IMR-90 (cell line): ENCODE measurements at regions not wholly inside any gene's neighbourhood (a gene's known extent, or its start where the extent isn't known, plus 50 kb on each side); places are given as distances from the start of the nearest gene placed in this dataset.

ENCODE experiments used
- ATAC-seq: fragments of 200-7000 bp; cut with Tn5 transposase; 2 replicates; pipeline ENCODE4 v1.9.1; 2020; ENCODE audit warnings: low read depth, mild to moderate bottlenecking, moderate library complexity
- BruUV-seq: library from RNA; stranded (reverse); fragments of 400-500 nt; replicated peaks from 2 replicates; lab custom pipeline; 2021; lab: Mats Ljungman, UMichigan
- CTCF ChIA-PET: fragments of 300-600 bp; formaldehyde crosslinking; extraction: SDS; loops from one replicate; lab custom pipeline; 2021; ENCODE audit warnings: antibody characterized with exemption; lab: Yijun Ruan, JAX
- POLR2A ChIA-PET: fragments of 300-600 bp; sonication (Branson Sonifier 250); formaldehyde crosslinking; loops from one replicate; lab custom pipeline; 2022; ENCODE audit warnings: antibody characterized with exemption; ENCODE audit not compliant: unreplicated experiment; lab: Charles Lee
- DNase-seq: peaks from one replicate; pipeline ENCODE4 v3.0.0; 2013
- H2AFZ ChIP-seq: replicated peaks from 2 replicates; pipeline ENCODE3; 2013; ENCODE audit warnings: low read length, mild to moderate bottlenecking; ENCODE audit not compliant: poor library complexity
- H2AK5ac ChIP-seq: 2 replicates; pipeline ENCODE4 v1.6.1; 2013; ENCODE audit warnings: low read depth, low read length, inconsistent platforms
- H2AK9ac ChIP-seq: replicated peaks from 2 replicates; pipeline ENCODE3; 2013; ENCODE audit warnings: mild to moderate bottlenecking, low read depth, low read length, moderate library complexity; ENCODE audit not compliant: poor library complexity
- H2BK120ac ChIP-seq: 2 replicates; pipeline ENCODE4 v1.6.1; 2013; ENCODE audit warnings: low read depth, low read length, inconsistent platforms
- H2BK15ac ChIP-seq: 3 replicates; pipeline ENCODE4 v1.6.1; 2013; ENCODE audit warnings: low read depth, low read length, inconsistent platforms
- H2BK20ac ChIP-seq: 2 replicates; pipeline ENCODE4 v1.6.1; 2013; ENCODE audit warnings: low read depth, mild to moderate bottlenecking, inconsistent platforms, low read length, moderate library complexity
- H2BK5ac ChIP-seq: 2 replicates; pipeline ENCODE4 v1.6.1; 2013; ENCODE audit warnings: mild to moderate bottlenecking, low read depth, low read length, inconsistent platforms; ENCODE audit not compliant: poor library complexity, severe bottlenecking
- H3K14ac ChIP-seq: replicated peaks from 2 replicates; pipeline ENCODE4 v1.6.1; 2013; ENCODE audit warnings: low read depth, low read length, inconsistent platforms
- H3K18ac ChIP-seq: 2 replicates; pipeline ENCODE4 v1.6.1; 2013; ENCODE audit warnings: low read depth, low read length, control low read depth
- H3K23ac ChIP-seq: 2 replicates; pipeline ENCODE4 v1.6.1; 2013; ENCODE audit warnings: low read depth, low read length, inconsistent platforms
- H3K27ac ChIP-seq: 2 replicates; pipeline ENCODE4 v1.5.1; 2013; ENCODE audit warnings: mild to moderate bottlenecking, control low read depth, low read length; ENCODE audit not compliant: insufficient read depth
- H3K27me3 ChIP-seq: 2 replicates; pipeline ENCODE4 v1.6.1; 2013; ENCODE audit warnings: low read length; ENCODE audit not compliant: control insufficient read depth, insufficient read depth
- H3K36me3 ChIP-seq: 2 replicates; pipeline ENCODE4 v1.6.1; 2013; ENCODE audit warnings: low read length, mixed read lengths; ENCODE audit not compliant: control insufficient read depth, insufficient read depth
- H3K4ac ChIP-seq: 2 replicates; pipeline ENCODE4 v1.6.1; 2013; ENCODE audit warnings: low read depth, low read length, inconsistent platforms
- H3K4me1 ChIP-seq: 2 replicates; pipeline ENCODE4 v1.6.1; 2013; ENCODE audit warnings: low read length, mixed read lengths; ENCODE audit not compliant: control insufficient read depth, insufficient read depth
- H3K4me2 ChIP-seq: 2 replicates; pipeline ENCODE4 v1.6.1; 2013; ENCODE audit warnings: low read depth, mild to moderate bottlenecking, control low read depth, low read length, moderate library complexity
- H3K4me3 ChIP-seq: 2 replicates; pipeline ENCODE4 v1.5.1; 2013; ENCODE audit warnings: low read depth, mild to moderate bottlenecking, control low read depth, low read length, moderate library complexity; ENCODE audit not compliant: insufficient read depth
- H3K56ac ChIP-seq: 2 replicates; pipeline ENCODE4 v1.6.1; 2013; ENCODE audit warnings: low read length, inconsistent platforms; ENCODE audit not compliant: insufficient read depth; ENCODE audit errors: extremely low read depth
- H3K79me1 ChIP-seq, 2 experiments: 2 replicates each; pipeline ENCODE4 v1.6.1; 2013; ENCODE audit warnings: low read length in 2 of 2, inconsistent platforms in 1 of 2, low read depth in 1 of 2
- H3K9ac ChIP-seq: 2 replicates; pipeline ENCODE4 v1.6.1; 2013; ENCODE audit warnings: low read depth, low read length, control low read depth
- H3K9me1 ChIP-seq: 2 replicates; pipeline ENCODE4 v1.6.1; 2013; ENCODE audit warnings: low read length, inconsistent platforms; ENCODE audit not compliant: insufficient read depth
- H3K9me3 ChIP-seq: 2 replicates; pipeline ENCODE4 v1.6.1; 2013; ENCODE audit warnings: low read length; ENCODE audit not compliant: control insufficient read depth, insufficient read depth
- H4K20me1 ChIP-seq: 2 replicates; pipeline ENCODE4 v1.6.1; 2013; ENCODE audit warnings: low read length, inconsistent platforms; ENCODE audit not compliant: insufficient read depth
- H4K5ac ChIP-seq: 2 replicates; pipeline ENCODE4 v1.6.1; 2013; ENCODE audit warnings: mild to moderate bottlenecking, low read depth, low read length, control low read depth
- H4K8ac ChIP-seq, 2 experiments: 2 replicates each; pipeline ENCODE4 v1.6.1; 2013; ENCODE audit warnings: low read depth in 2 of 2, low read length in 2 of 2, control low read depth in 1 of 2, inconsistent platforms in 1 of 2
- H4K91ac ChIP-seq: 2 replicates; pipeline ENCODE4 v1.6.1; 2013; ENCODE audit warnings: low read depth, low read length, inconsistent platforms; ENCODE audit not compliant: insufficient read depth
- BHLHE40 ChIP-seq: fragments of 150-350 bp; IDR thresholded peaks from 2 replicates; pipeline ENCODE4 v1.6.1; 2016; ENCODE audit warnings: mild to moderate bottlenecking, low read depth, low read length
- CEBPB ChIP-seq: IDR thresholded peaks from 2 replicates; pipeline ENCODE4 v1.6.1; 2012; ENCODE audit warnings: low read depth, low read length, improper control_type of control experiment
- CHD1 ChIP-seq: IDR thresholded peaks from 2 replicates; pipeline ENCODE4 v1.6.1; 2012; ENCODE audit warnings: low read depth, low read length, improper control_type of control experiment
- CTCF ChIP-seq: conservative IDR thresholded peaks from 2 replicates; pipeline ENCODE4 v1.5.1; 2012; ENCODE audit warnings: mild to moderate bottlenecking, low read depth, low read length, improper control_type of control experiment
- ELK1 ChIP-seq: fragments of 150-350 bp; IDR thresholded peaks from 2 replicates; pipeline ENCODE4 v1.6.1; 2016; ENCODE audit warnings: low read depth, mild to moderate bottlenecking, low read length, moderate library complexity, borderline replicate concordance
- FOS ChIP-seq: fragments of 150-350 bp; IDR thresholded peaks from 2 replicates; pipeline ENCODE4 v1.6.1; 2016; ENCODE audit warnings: low read depth, low read length
- MAFK ChIP-seq: IDR thresholded peaks from 2 replicates; pipeline ENCODE4 v1.6.1; 2012; ENCODE audit warnings: low read depth, low read length, improper control_type of control experiment
- MAZ ChIP-seq: IDR thresholded peaks from 2 replicates; pipeline ENCODE4 v1.6.1; 2012; ENCODE audit warnings: low read depth, mild to moderate bottlenecking, low read length, improper control_type of control experiment, moderate library complexity, borderline replicate concordance
- MXI1 ChIP-seq: IDR thresholded peaks from 2 replicates; pipeline ENCODE4 v1.6.1; 2012; ENCODE audit warnings: low read depth, mild to moderate bottlenecking, low read length, moderate library complexity, borderline replicate concordance
- NFE2L2 ChIP-seq: fragments of 150-350 bp; IDR thresholded peaks from 2 replicates; pipeline ENCODE4 v1.6.1; 2016; ENCODE audit warnings: low read depth, mild to moderate bottlenecking, low read length
- POLR2A ChIP-seq: IDR thresholded peaks from 2 replicates; pipeline ENCODE4 v1.6.1; 2012; ENCODE audit warnings: mild to moderate bottlenecking, low read depth, low read length
- RAD21 ChIP-seq: IDR thresholded peaks from 2 replicates; pipeline ENCODE4 v1.6.1; 2012; ENCODE audit warnings: low read length, improper control_type of control experiment
- RCOR1 ChIP-seq: IDR thresholded peaks from 2 replicates; pipeline ENCODE4 v1.6.1; 2012; ENCODE audit warnings: mild to moderate bottlenecking, low read length, improper control_type of control experiment; ENCODE audit not compliant: insufficient replicate concordance
- RFX5 ChIP-seq: IDR thresholded peaks from 2 replicates; pipeline ENCODE4 v1.8.0; 2012; ENCODE audit warnings: low read depth, mild to moderate bottlenecking, low read length, moderate library complexity
- SMC3 ChIP-seq: fragments of 150-350 bp; IDR thresholded peaks from 2 replicates; pipeline ENCODE4 v1.6.1; 2016; ENCODE audit warnings: low read depth, mild to moderate bottlenecking, antibody characterized with exemption, low read length, moderate library complexity
- USF2 ChIP-seq: fragments of 150-350 bp; IDR thresholded peaks from 2 replicates; pipeline ENCODE4 v1.6.1; 2017; ENCODE audit warnings: mild to moderate bottlenecking, antibody characterized with exemption, low read length, low read depth
- WGBS, 2 experiments: methylation state at CpG; one replicate each; pipeline versions ENCODE4 v1.1.5 to v1.1.7; 2013; ENCODE audit warnings: missing lambda C conversion rate in 2 of 2; ENCODE audit not compliant: insufficient read length in 1 of 2; ENCODE audit errors: extremely low coverage in 2 of 2; 5-methylcytosine and 5-hydroxymethylcytosine counted together
- dilution Hi-C: fragments of 300-500 bp; cut with HindIII; formaldehyde crosslinking; loops from one replicate; pipeline ENCODE4 v1.14.3; 2018; ENCODE audit warnings: low sequenced_read_pairs; ENCODE audit not compliant: unreplicated experiment
- in situ Hi-C: fragments of 300-500 bp; cut with MboI; formaldehyde crosslinking; loops from 3 replicates; pipeline ENCODE4 v1.14.3; 2019; ENCODE audit warnings: low sequenced_read_pairs, inconsistent platforms, mixed read lengths
- intact Hi-C: fragments of 100-400 bp; cut with micrococcal nuclease; formaldehyde crosslinking; loops from 2 replicates; pipeline ENCODE4 v1.10.0; 2022

GRCh38 chr19:28884786-28885476, 328.0 kb downstream of the UQCRFS1 start:
- Histone ChIP-seq H3K4me1 (no peaks in the 10 kb centered on the region; the same call in 1 of the 2 replicates), H2BK20ac (no peak overlapping the region), H3K4ac (no peak overlapping the region), H4K8ac (no peak overlapping the region), H3K23ac (no peak overlapping the region), H2AK9ac (no peak overlapping the region), H3K56ac (no peak overlapping the region), H3K9ac (no peak overlapping the region), H4K20me1 (no peaks in the 10 kb centered on the region), H3K27me3 (no peaks in the 10 kb centered on the region; the same call in 1 of the 2 replicates), H4K5ac (no peak overlapping the region), H2BK15ac (no peak overlapping the region), H4K91ac (no peak overlapping the region), H3K14ac (no peak overlapping the region), H3K27ac (no peak overlapping the region), H3K36me3 (no peaks in the 10 kb centered on the region), H3K79me1 (no peaks in the 10 kb centered on the region), H3K18ac (no peak overlapping the region), H2BK120ac (no peak overlapping the region), H2BK5ac (no peak overlapping the region), H3K9me1 (0 out of 2 replicates have a peak, but pooled peaks cover 3% of the 10 kb centered on the region), H3K9me3 (no peaks in the 10 kb centered on the region), H2AK5ac (no peak overlapping the region), H2AFZ (no peak overlapping the region), H3K4me2 (no peak overlapping the region), H3K4me3 (no peak overlapping the region)
- dilution Hi-C loops, result no loop called here
- in situ Hi-C loops, result loop anchor here (10.0 kb wide), 1 partner anchor 150 kb away; no protein-coding TSS in a partner anchor
- WGBS, 2 experiments, result no CpG with 5 or more reads among the region's 12 CpGs
- ChIA-PET POLR2A (no interaction called here), CTCF (no interaction called here)
- intact Hi-C loops, result no loop called here
- TF ChIP-seq ELK1, result no peak
- TF ChIP-seq MXI1, result no peak
- no peak for TF ChIP-seq MAFK
- no peak for TF ChIP-seq RAD21
- no peak for TF ChIP-seq MAZ
- TF ChIP-seq POLR2A, result no peak
- no peak for TF ChIP-seq RCOR1
- no peak for TF ChIP-seq CHD1
- no peak for TF ChIP-seq SMC3
- TF ChIP-seq BHLHE40, result no peak
- TF ChIP-seq FOS, result no peak
- no peak for TF ChIP-seq USF2
- TF ChIP-seq CTCF, result no peak
- TF ChIP-seq RFX5, result no peak
- no peak for TF ChIP-seq NFE2L2
- no peak for TF ChIP-seq CEBPB
- DNase-seq, result no peak
- BruUV-seq, result no TSS peak
- no peak for ATAC-seq
